NT2/D1 (cell line): ENCODE measurements at regions not wholly inside any gene's neighbourhood (a gene's known extent, or its start where the extent isn't known, plus 50 kb on each side); places are given as distances from the start of the nearest gene placed in this dataset.

Experiments
- YY1 ChIP-seq: IDR thresholded peaks from 2 replicates; pipeline ENCODE4 v1.6.1; 2011; ENCODE audit not compliant: insufficient read length, insufficient read depth
- ZNF274 ChIP-seq: IDR thresholded peaks from 2 replicates; pipeline ENCODE4 v1.6.1; 2011; ENCODE audit warnings: mild to moderate bottlenecking, low read depth, low read length

GRCh38 chrX:85808217-85808616 lies 239.1 kb downstream of the CHM start:
- TF ChIP-seq ZNF274 (no peak), YY1 (no peak)
